HepG2 (cell line): ENCODE measurements at regions not wholly inside any gene's neighbourhood (a gene's known extent, or its start where the extent isn't known, plus 50 kb on each side); places are given as distances from the start of the nearest gene placed in this dataset.

ENCODE experiments used
- ATAC-seq: fragments of 200-7000 bp; cut with Tn5 transposase; 3 replicates; pipeline ENCODE4 v1.9.1; 2020; ENCODE audit warnings: mild to moderate bottlenecking, moderate library complexity
- BruUV-seq: library from RNA; stranded (reverse); fragments of 400-500 nt; replicated peaks from 2 replicates; lab custom pipeline; 2021; lab: Mats Ljungman, UMichigan
- CTCF ChIA-PET: fragments of 300-600 bp; formaldehyde crosslinking; extraction: SDS; loops from one replicate; lab custom pipeline; 2021; ENCODE audit warnings: low total read pairs, inconsistent platforms, low intra/inter-chr PET ratio; lab: Yijun Ruan, JAX
- POLR2A ChIA-PET: fragments of 350-600 bp; sonication (Branson Sonifier 250); formaldehyde crosslinking; loops from one replicate; lab custom pipeline; 2020; ENCODE audit warnings: antibody characterized with exemption, inconsistent platforms; lab: Yijun Ruan, JAX
- DNase-seq: peaks from one replicate; pipeline ENCODE4 v3.0.0-alpha.2; 2015; ENCODE audit warnings: low spot score
- FAIRE-seq: peaks from 3 replicates; lab custom pipeline; 2011; peaks lifted over from hg19 to GRCh38; lab: Jason Lieb, UNC
- H2AFZ ChIP-seq: one replicate; pipeline ENCODE4 v1.6.1; 2011; ENCODE audit warnings: low read length, inconsistent platforms
- H3K27ac ChIP-seq: fragments of 300-600 bp; 3 replicates; pipeline ENCODE4 v1.8.0; 2011; ENCODE audit warnings: mixed run types, mild to moderate bottlenecking, mixed read lengths, low read length, inconsistent platforms; ENCODE audit not compliant: insufficient read depth; ENCODE audit errors: extremely low read length
- H3K27me3 ChIP-seq, 2 experiments: fragments of 200-600 bp in 1 of 2; 2 replicates in 1 of 2; 3 replicates in 1 of 2; pipeline versions ENCODE4 v1.6.0 to v1.8.0; 2011; ENCODE audit warnings: low read length in 2 of 2, mild to moderate bottlenecking in 2 of 2, moderate library complexity in 2 of 2, inconsistent platforms in 1 of 2; ENCODE audit not compliant: insufficient read depth in 2 of 2, control insufficient read depth in 1 of 2
- H3K36me3 ChIP-seq, 2 experiments: fragments of 200-600 bp in 1 of 2; replicated peaks in 1 of 2; 2 replicates in 1 of 2; 3 replicates in 1 of 2; pipeline versions ENCODE4 v1.5.1 to v1.8.0; 2011; ENCODE audit warnings: low read length in 2 of 2, inconsistent platforms in 1 of 2; ENCODE audit not compliant: insufficient read depth in 2 of 2, control insufficient read depth in 1 of 2
- H3K4me1 ChIP-seq: 2 replicates; pipeline ENCODE4 v1.5.1; 2012; ENCODE audit warnings: low read length, inconsistent platforms; ENCODE audit not compliant: insufficient read depth
- H3K4me2 ChIP-seq: 2 replicates; pipeline ENCODE4 v1.6.0; 2011; ENCODE audit warnings: low read depth, low read length, inconsistent platforms
- H3K4me3 ChIP-seq, 3 experiments: fragments of 200-600 bp in 1 of 3; sonication (generic), shearing (Covaris generic) in 1 of 3; replicated peaks in 1 of 3; 2 replicates each; pipeline ENCODE4 v1.5.1; 2011 to 2016; ENCODE audit warnings: low read length in 3 of 3, inconsistent platforms in 2 of 3, low read depth in 2 of 3, mild to moderate bottlenecking in 2 of 3, control low read depth in 1 of 3, mixed read lengths in 1 of 3; ENCODE audit not compliant: insufficient read depth in 1 of 3
- H3K79me2 ChIP-seq: one replicate; pipeline ENCODE4 v1.6.1; 2011; ENCODE audit warnings: low read length, inconsistent platforms; ENCODE audit not compliant: insufficient read depth
- H3K9ac ChIP-seq: 2 replicates; pipeline ENCODE4 v1.6.0; 2011; ENCODE audit warnings: mild to moderate bottlenecking, low read depth, low read length, inconsistent platforms; ENCODE audit not compliant: insufficient read depth
- H3K9me3 ChIP-seq: 2 replicates; pipeline ENCODE4 v1.5.1; 2012; ENCODE audit warnings: mild to moderate bottlenecking, low read length
- H4K20me1 ChIP-seq: 2 replicates; pipeline ENCODE4 v1.6.0; 2011; ENCODE audit warnings: inconsistent platforms, mild to moderate bottlenecking, low read length, moderate library complexity; ENCODE audit not compliant: insufficient read depth
- ARID2 ChIP-seq: sonication (generic); formaldehyde crosslinking; IDR thresholded peaks from 2 replicates; pipeline ENCODE4 v1.8.1; 2022; ENCODE audit warnings: mild to moderate bottlenecking, missing genetic modification reagents, borderline replicate concordance
- ARNT ChIP-seq: fragments of 450-650 bp; IDR thresholded peaks from 2 replicates; pipeline ENCODE4 v1.6.1; 2017
- ATF4 ChIP-seq, 2 experiments: fragments of 450-650 bp in 1 of 2; sonication (generic) in 1 of 2; formaldehyde crosslinking; IDR thresholded peaks; 2 replicates each; pipeline versions ENCODE4 v1.5.0 to v1.8.0; 2020 to 2022; ENCODE audit warnings: mild to moderate bottlenecking in 1 of 2, missing genetic modification reagents in 1 of 2
- ATF7-NPFF ChIP-seq: sonication (generic); formaldehyde crosslinking; IDR thresholded peaks from 2 replicates; pipeline ENCODE4 v1.8.1; 2023; ENCODE audit warnings: mild to moderate bottlenecking, low read depth, missing genetic modification reagents, moderate library complexity
- KLF6 ChIP-seq: IDR thresholded peaks from 2 replicates; pipeline ENCODE4 v1.8.0; 2016; ENCODE audit warnings: missing biosample characterization, missing genetic modification reagents
- RARA ChIP-seq: IDR thresholded peaks from 2 replicates; pipeline ENCODE4 v1.6.1; 2016; ENCODE audit warnings: missing genetic modification reagents, missing compliant biosample characterization
- SIX1 ChIP-seq: sonication (generic); formaldehyde crosslinking; IDR thresholded peaks from 2 replicates; pipeline ENCODE4 v1.4.0; 2020; ENCODE audit warnings: missing genetic modification reagents, borderline replicate concordance
- SP140L ChIP-seq: sonication (generic); formaldehyde crosslinking; IDR thresholded peaks from 2 replicates; pipeline ENCODE4 v1.4.0; 2020; ENCODE audit warnings: missing genetic modification reagents, borderline replicate concordance
- TMF1 ChIP-seq: sonication (generic); formaldehyde crosslinking; IDR thresholded peaks from 2 replicates; pipeline ENCODE4 v1.8.1; 2022; ENCODE audit warnings: low read depth, missing genetic modification reagents
- ZFP41 ChIP-seq: sonication (generic); formaldehyde crosslinking; IDR thresholded peaks from 2 replicates; pipeline ENCODE4 v1.4.0; 2020; ENCODE audit warnings: mild to moderate bottlenecking, missing genetic modification reagents, borderline replicate concordance
- ZFP90 ChIP-seq: sonication (generic); formaldehyde crosslinking; IDR thresholded peaks from 2 replicates; pipeline ENCODE4 v1.8.0; 2022; ENCODE audit warnings: missing genetic modification reagents, mild to moderate bottlenecking, inconsistent platforms, borderline replicate concordance
- ZNF280B ChIP-seq: sonication (generic); formaldehyde crosslinking; IDR thresholded peaks from 2 replicates; pipeline ENCODE4 v1.5.0; 2020; ENCODE audit warnings: missing genetic modification reagents, mild to moderate bottlenecking, borderline replicate concordance
- ZNF510 ChIP-seq: sonication (generic); formaldehyde crosslinking; IDR thresholded peaks from 2 replicates; pipeline ENCODE4 v1.4.0; 2020; ENCODE audit warnings: low read depth, mild to moderate bottlenecking, missing genetic modification reagents
- ZNF576 ChIP-seq: sonication (generic); formaldehyde crosslinking; IDR thresholded peaks from 2 replicates; pipeline ENCODE4 v1.4.0; 2020; ENCODE audit warnings: mild to moderate bottlenecking, missing genetic modification reagents
- ZNF710 ChIP-seq: sonication (generic); formaldehyde crosslinking; IDR thresholded peaks from 2 replicates; pipeline ENCODE4 v1.5.0; 2020; ENCODE audit warnings: mild to moderate bottlenecking, missing genetic modification reagents, borderline replicate concordance
- WGBS: methylation state at CpG from one replicate; pipeline ENCODE4 v1.1.6; 2017; ENCODE audit warnings: low lambda C conversion rate; 5-methylcytosine and 5-hydroxymethylcytosine counted together
- in situ Hi-C: cut with HindIII; loops from 2 replicates; pipeline ENCODE4 v1.10.0; 2017; ENCODE audit warnings: low pct_unique_long_range_greater_than_20kb; ENCODE audit not compliant: extremely low pct_ligation_motif_present
- intact Hi-C: fragments of 100-400 bp; cut with micrococcal nuclease; formaldehyde crosslinking; loops from one replicate; pipeline ENCODE4 v1.10.0; 2022; ENCODE audit not compliant: unreplicated experiment
- TF ChIP-seq, protein P1 (sequence below): sonication (generic); formaldehyde crosslinking; IDR thresholded peaks from 2 replicates; pipeline ENCODE4 v1.5.0; 2020; ENCODE audit warnings: missing genetic modification reagents, mild to moderate bottlenecking, borderline replicate concordance
- TF ChIP-seq, protein P2 (sequence below): sonication (generic); formaldehyde crosslinking; IDR thresholded peaks from 2 replicates; pipeline ENCODE4 v1.9.0; 2021; ENCODE audit warnings: missing genetic modification reagents, mild to moderate bottlenecking, borderline replicate concordance

DNA sequence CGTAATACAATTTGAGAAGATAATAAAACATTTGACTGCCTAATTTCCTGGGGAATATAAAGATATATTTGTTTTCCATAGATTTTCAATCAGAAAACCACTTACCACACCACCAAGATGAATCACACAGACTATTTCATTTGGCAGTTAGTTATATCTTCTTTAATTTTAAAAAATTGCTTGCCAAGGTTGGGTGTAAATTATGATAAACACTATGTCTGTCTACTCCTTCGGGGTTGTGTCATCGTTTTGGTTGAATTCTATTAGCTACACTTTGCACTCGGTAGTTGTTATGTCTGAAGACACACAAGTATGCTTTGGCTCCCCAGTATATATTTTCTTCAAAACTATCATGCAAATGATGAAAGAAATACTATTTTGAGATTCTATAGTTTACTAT, 594.8 kb upstream of the SEMA3D start (continued):
- TF ChIP-seq SIX1 (CRISPR knock-in tag) (no peak), SP140L (no peak), ZNF510 (no peak), RARA (CRISPR knock-in tag) (no peak), TMF1 (CRISPR knock-in tag) (no peak), ZFP90 (CRISPR knock-in tag) (no peak)
- TF ChIP-seq, protein P1, sequence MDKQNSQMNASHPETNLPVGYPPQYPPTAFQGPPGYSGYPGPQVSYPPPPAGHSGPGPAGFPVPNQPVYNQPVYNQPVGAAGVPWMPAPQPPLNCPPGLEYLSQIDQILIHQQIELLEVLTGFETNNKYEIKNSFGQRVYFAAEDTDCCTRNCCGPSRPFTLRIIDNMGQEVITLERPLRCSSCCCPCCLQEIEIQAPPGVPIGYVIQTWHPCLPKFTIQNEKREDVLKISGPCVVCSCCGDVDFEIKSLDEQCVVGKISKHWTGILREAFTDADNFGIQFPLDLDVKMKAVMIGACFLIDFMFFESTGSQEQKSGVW (CRISPR knock-in tag) = no peak

DNA sequence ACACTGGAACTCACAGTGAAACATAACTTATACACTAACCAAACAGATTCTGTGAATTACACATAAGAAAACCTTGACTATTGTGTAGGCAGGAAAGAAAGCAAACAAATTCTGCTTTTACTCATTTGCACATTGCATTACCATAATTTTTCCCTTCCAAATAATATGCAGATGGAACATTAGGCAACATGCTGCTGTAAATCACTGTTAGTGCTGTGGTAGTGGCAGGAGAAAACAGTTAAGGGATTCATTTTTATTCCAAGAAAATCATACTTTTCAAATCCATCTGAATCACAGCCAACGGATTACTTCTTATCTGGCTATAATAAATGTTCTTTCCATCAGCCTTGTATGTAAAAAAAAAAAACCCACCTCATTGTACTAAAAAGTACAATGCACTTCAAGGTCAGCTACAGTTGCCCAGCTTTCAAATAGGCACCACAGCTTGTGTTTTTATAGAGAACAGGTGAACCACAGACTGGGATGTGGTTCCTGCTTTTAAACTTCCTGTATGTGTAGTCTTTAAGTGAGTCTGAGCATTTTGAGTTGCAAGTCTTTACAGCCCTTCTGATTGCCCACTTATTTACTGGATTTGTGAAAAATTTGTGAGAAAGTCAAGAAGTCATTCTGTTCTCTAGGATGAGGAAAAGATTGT, 590.0 kb upstream of the SEMA3D start:
- ATAC-seq = no peak
- no peak for TF ChIP-seq ARNT
- TF ChIP-seq ATF4 (CRISPR knock-in tag; IDR thresholded peaks at IDR 0.05) = no peak
- TF ChIP-seq ZNF576 (CRISPR knock-in tag) = no peak
- TF ChIP-seq ARID2 (CRISPR knock-in tag) = no peak
- TF ChIP-seq ZFP41 (CRISPR knock-in tag) = no peak
- no peak for TF ChIP-seq ATF7-NPFF (CRISPR knock-in tag)
- TF ChIP-seq KLF6 = no peak
- TF ChIP-seq, protein P2, sequence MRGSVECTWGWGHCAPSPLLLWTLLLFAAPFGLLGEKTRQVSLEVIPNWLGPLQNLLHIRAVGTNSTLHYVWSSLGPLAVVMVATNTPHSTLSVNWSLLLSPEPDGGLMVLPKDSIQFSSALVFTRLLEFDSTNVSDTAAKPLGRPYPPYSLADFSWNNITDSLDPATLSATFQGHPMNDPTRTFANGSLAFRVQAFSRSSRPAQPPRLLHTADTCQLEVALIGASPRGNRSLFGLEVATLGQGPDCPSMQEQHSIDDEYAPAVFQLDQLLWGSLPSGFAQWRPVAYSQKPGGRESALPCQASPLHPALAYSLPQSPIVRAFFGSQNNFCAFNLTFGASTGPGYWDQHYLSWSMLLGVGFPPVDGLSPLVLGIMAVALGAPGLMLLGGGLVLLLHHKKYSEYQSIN (CRISPR knock-in tag) = no peak
- TF ChIP-seq ZNF710 = no peak
- TF ChIP-seq ZNF280B (CRISPR knock-in tag) = no peak
- Histone ChIP-seq H3K4me3 (no peak overlapping the region), H3K4me1 (no peaks in the 10 kb centered on the region), H3K79me2 (no peaks in the 10 kb centered on the region), H3K9me3 (no peaks in the 10 kb centered on the region), H3K4me2 (no peak overlapping the region), H3K36me3 (no peaks in the 10 kb centered on the region), H2AFZ (no peak overlapping the region), H3K9ac (no peak overlapping the region), H4K20me1 (no peaks in the 10 kb centered on the region), H3K27ac (no peak overlapping the region), H3K27me3 (no peaks in the 10 kb centered on the region)
- FAIRE-seq = no peak
- in situ Hi-C loops (no loop called here), intact Hi-C loops (no loop called here)
- DNase-seq = no peak
- CTCF ChIA-PET = no interaction called here
- POLR2A ChIA-PET = no interaction called here
- BruUV-seq = no TSS peak
- 0% methylated on average over 1 of the region's 1 CpG for WGBS
